ENCODE measurements at regions not wholly inside any gene's neighbourhood (a gene's known extent, or its start where the extent isn't known, plus 50 kb on each side); places are given as distances from the start of the nearest gene placed in this dataset.

DNA sequence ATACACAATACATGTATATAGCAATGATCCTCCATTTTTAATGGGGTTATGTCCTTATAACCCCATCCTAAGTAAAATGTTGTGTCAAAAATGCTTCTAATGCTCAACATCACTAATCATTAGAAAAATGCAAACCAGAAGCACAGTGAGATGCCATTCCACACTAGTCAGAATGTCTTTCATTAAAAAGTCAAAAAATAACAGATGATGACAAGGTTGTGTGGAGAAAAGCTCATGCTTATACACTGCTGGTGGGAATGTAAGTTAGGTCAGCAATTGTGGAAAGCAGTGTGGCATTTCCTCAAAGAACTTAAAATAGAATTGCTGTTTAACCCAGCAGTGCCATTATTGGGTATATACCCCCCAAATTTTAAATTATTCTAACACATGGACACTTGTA is 654.9 kb upstream of the CNTNAP5 start:
- TF ChIP-seq EP300 (IDR thresholded peaks at IDR 0.05) (no peak), POLR2A (IDR thresholded peaks at IDR 0.05) (no peak)
- TF ChIP-seq, protein P1, sequence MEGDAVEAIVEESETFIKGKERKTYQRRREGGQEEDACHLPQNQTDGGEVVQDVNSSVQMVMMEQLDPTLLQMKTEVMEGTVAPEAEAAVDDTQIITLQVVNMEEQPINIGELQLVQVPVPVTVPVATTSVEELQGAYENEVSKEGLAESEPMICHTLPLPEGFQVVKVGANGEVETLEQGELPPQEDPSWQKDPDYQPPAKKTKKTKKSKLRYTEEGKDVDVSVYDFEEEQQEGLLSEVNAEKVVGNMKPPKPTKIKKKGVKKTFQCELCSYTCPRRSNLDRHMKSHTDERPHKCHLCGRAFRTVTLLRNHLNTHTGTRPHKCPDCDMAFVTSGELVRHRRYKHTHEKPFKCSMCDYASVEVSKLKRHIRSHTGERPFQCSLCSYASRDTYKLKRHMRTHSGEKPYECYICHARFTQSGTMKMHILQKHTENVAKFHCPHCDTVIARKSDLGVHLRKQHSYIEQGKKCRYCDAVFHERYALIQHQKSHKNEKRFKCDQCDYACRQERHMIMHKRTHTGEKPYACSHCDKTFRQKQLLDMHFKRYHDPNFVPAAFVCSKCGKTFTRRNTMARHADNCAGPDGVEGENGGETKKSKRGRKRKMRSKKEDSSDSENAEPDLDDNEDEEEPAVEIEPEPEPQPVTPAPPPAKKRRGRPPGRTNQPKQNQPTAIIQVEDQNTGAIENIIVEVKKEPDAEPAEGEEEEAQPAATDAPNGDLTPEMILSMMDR (IDR thresholded peaks at IDR 0.05), result no peak

Measured in tibial nerve (tissue), 4 donors.